Smooth muscle cell (in vitro differentiated cells): ENCODE measurements at regions not wholly inside any gene's neighbourhood (a gene's known extent, or its start where the extent isn't known, plus 50 kb on each side); places are given as distances from the start of the nearest gene placed in this dataset.

ENCODE experiments used
- DNase-seq: peaks from one replicate; lab custom pipeline; 2025; ENCODE audit not compliant: unreplicated experiment; lab: John Stamatoyannopoulos, UW
- H2AFZ ChIP-seq: fragments of 200-600 bp; sonication (generic); 2 replicates; pipeline ENCODE4 v1.6.0; 2016; ENCODE audit warnings: antibody characterized with exemption, low read depth, mild to moderate bottlenecking
- H3F3A ChIP-seq: fragments of 200-600 bp; sonication (generic); 2 replicates; pipeline ENCODE4 v1.6.0; 2017; ENCODE audit warnings: antibody characterized with exemption, low read depth
- H3K27ac ChIP-seq: fragments of 200-600 bp; sonication (generic); 2 replicates; pipeline ENCODE4 v1.5.1; 2016; ENCODE audit warnings: low read depth, mild to moderate bottlenecking
- H3K27me3 ChIP-seq: fragments of 200-600 bp; sonication (generic); 2 replicates; pipeline ENCODE4 v1.6.1; 2016; ENCODE audit warnings: low read depth, mild to moderate bottlenecking
- H3K36me3 ChIP-seq: fragments of 200-600 bp; sonication (generic); 2 replicates; pipeline ENCODE4 v1.5.1; 2016; ENCODE audit warnings: low read depth
- H3K4me1 ChIP-seq: fragments of 200-600 bp; sonication (generic); 2 replicates; pipeline ENCODE4 v1.5.1; 2016; ENCODE audit warnings: low read depth
- H3K4me2 ChIP-seq: fragments of 200-600 bp; sonication (generic); 2 replicates; pipeline ENCODE4 v1.6.0; 2016; ENCODE audit warnings: mild to moderate bottlenecking
- H3K4me3 ChIP-seq: fragments of 200-600 bp; sonication (generic); 2 replicates; pipeline ENCODE4 v1.5.1; 2016; ENCODE audit warnings: mild to moderate bottlenecking
- H3K79me2 ChIP-seq: fragments of 200-600 bp; sonication (generic); 2 replicates; pipeline ENCODE4 v1.6.0; 2016; ENCODE audit warnings: low read depth, mild to moderate bottlenecking
- H3K9ac ChIP-seq: fragments of 200-600 bp; sonication (generic); 2 replicates; pipeline ENCODE4 v1.6.0; 2016; ENCODE audit warnings: low read depth
- H3K9me3 ChIP-seq: fragments of 200-600 bp; sonication (generic); replicated peaks from 2 replicates; pipeline ENCODE4 v1.5.1; 2016; ENCODE audit warnings: low read depth
- H4K20me1 ChIP-seq: fragments of 200-600 bp; sonication (generic); 2 replicates; pipeline ENCODE4 v1.6.0; 2016; ENCODE audit warnings: low read depth
- WGBS: methylation state at CpG from one replicate; pipeline ENCODE4 v1.1.7; 2016; ENCODE audit warnings: low lambda C conversion rate; 5-methylcytosine and 5-hydroxymethylcytosine counted together
- TF ChIP-seq, protein P1 (sequence below): fragments of 200-600 bp; sonication (generic); IDR thresholded peaks from 2 replicates; pipeline ENCODE4 v1.5.1; 2017; ENCODE audit warnings: borderline replicate concordance, mild to moderate bottlenecking, antibody characterized with exemption; ENCODE audit not compliant: insufficient read depth, poor library complexity, severe bottlenecking

- no peaks in the 10 kb centered on the region for H3K36me3 ChIP-seq
- no peak overlapping the region for H3K4me3 ChIP-seq
- no peak overlapping the region for H3K4me2 ChIP-seq
- H2AFZ ChIP-seq = no peak overlapping the region
- H3K27me3 ChIP-seq = no peaks in the 10 kb centered on the region
- no peak for DNase-seq
- TF ChIP-seq, protein P1, sequence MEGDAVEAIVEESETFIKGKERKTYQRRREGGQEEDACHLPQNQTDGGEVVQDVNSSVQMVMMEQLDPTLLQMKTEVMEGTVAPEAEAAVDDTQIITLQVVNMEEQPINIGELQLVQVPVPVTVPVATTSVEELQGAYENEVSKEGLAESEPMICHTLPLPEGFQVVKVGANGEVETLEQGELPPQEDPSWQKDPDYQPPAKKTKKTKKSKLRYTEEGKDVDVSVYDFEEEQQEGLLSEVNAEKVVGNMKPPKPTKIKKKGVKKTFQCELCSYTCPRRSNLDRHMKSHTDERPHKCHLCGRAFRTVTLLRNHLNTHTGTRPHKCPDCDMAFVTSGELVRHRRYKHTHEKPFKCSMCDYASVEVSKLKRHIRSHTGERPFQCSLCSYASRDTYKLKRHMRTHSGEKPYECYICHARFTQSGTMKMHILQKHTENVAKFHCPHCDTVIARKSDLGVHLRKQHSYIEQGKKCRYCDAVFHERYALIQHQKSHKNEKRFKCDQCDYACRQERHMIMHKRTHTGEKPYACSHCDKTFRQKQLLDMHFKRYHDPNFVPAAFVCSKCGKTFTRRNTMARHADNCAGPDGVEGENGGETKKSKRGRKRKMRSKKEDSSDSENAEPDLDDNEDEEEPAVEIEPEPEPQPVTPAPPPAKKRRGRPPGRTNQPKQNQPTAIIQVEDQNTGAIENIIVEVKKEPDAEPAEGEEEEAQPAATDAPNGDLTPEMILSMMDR = no peak
- H3F3A ChIP-seq = no peaks in the 10 kb centered on the region
- no peaks in the 10 kb centered on the region for H3K9me3 ChIP-seq
- no peak overlapping the region for H3K9ac ChIP-seq
- no peaks in the 10 kb centered on the region for H3K79me2 ChIP-seq
- no peak overlapping the region for H3K27ac ChIP-seq
- no peaks in the 10 kb centered on the region for H4K20me1 ChIP-seq
- H3K4me1 ChIP-seq = no peaks in the 10 kb centered on the region
These were observed 452.4 kb upstream of the NPVF start for GRCh38 chr7:25680636-25681035.

GRCh38 chr7:25684360-25684759 is 456.1 kb upstream of the NPVF start:
- Histone ChIP-seq H4K20me1 (no peaks in the 10 kb centered on the region), H3K4me1 (no peaks in the 10 kb centered on the region), H3K27ac (no peak overlapping the region), H2AFZ (no peak overlapping the region), H3K9ac (no peak overlapping the region), H3K4me2 (no peak overlapping the region), H3K79me2 (no peaks in the 10 kb centered on the region), H3F3A (no peaks in the 10 kb centered on the region), H3K9me3 (no peaks in the 10 kb centered on the region), H3K36me3 (no peaks in the 10 kb centered on the region), H3K4me3 (no peak overlapping the region), H3K27me3 (no peaks in the 10 kb centered on the region)
- TF ChIP-seq, protein P1 = no peak
- 90% methylated on average over 4 of the region's 4 CpGs for WGBS
- no peak for DNase-seq

DNA sequence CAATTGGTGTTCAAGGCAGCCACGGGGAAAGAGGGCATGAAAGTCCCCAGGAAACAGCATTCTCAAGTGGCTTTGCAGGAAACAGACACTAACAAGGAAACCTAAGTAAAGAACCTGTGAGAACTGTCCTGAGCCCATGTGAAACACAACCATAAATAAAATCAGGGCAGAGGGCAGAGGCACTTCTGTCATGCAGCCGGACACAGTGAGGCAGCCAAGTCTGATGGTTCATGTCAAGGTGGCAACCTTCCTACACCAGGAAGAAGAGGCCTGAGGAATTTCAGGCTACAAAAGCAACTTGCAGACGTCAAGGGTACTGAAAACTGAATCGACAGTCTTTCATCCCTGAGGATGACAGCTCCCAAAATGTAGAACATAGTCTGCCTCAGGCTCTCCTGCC is 458.2 kb upstream of the NPVF start:
- no peaks in the 10 kb centered on the region for H3K9me3 ChIP-seq
- H3K36me3 ChIP-seq = no peaks in the 10 kb centered on the region
- H3K79me2 ChIP-seq = no peaks in the 10 kb centered on the region
- DNase-seq = no peak
- no peak overlapping the region for H3K9ac ChIP-seq
- H3K27me3 ChIP-seq = no peaks in the 10 kb centered on the region
- no peak overlapping the region for H3K27ac ChIP-seq
- no peak overlapping the region for H3K4me2 ChIP-seq
- 83% methylated on average over 4 of the region's 4 CpGs for WGBS
- H3K4me1 ChIP-seq = no peaks in the 10 kb centered on the region
- H2AFZ ChIP-seq = no peak overlapping the region
- H3K4me3 ChIP-seq = no peak overlapping the region
- TF ChIP-seq, protein P1 = no peak
- no peaks in the 10 kb centered on the region for H4K20me1 ChIP-seq
- H3F3A ChIP-seq = no peaks in the 10 kb centered on the region

DNA sequence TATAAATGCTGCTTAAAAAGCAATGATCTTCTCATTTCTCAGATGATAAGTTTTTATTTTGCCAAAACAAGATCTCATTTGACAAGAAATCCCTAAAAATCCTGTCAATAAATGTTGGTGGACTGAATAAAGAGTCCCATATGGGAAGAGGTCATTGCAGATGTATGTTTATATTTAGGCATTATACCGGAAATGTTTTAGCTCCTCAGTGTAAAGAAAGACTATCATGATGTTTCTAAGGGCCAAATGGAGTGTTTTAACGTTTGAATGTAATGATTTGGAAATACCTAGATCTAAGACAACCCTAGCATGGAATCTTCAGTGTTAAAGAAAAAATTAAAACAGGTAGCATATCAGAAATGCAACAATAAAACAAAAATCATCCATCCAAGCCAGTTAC is 457.8 kb upstream of the NFE2L3 start:
- Histone ChIP-seq H3K9ac (no peak overlapping the region), H3K4me1 (no peaks in the 10 kb centered on the region), H3K27me3 (no peaks in the 10 kb centered on the region), H3K9me3 (no peaks in the 10 kb centered on the region), H3K79me2 (no peaks in the 10 kb centered on the region), H3K4me3 (no peak overlapping the region), H3K36me3 (no peaks in the 10 kb centered on the region), H3K27ac (no peak overlapping the region), H4K20me1 (no peaks in the 10 kb centered on the region), H3F3A (no peaks in the 10 kb centered on the region), H2AFZ (no peak overlapping the region), H3K4me2 (no peak overlapping the region)
- no peak for DNase-seq
- TF ChIP-seq, protein P1 = no peak
- WGBS = 61% methylated on average over 2 of the region's 2 CpGs
